HG03521 (cell line): ENCODE measurements at regions not wholly inside any gene's neighbourhood (a gene's known extent, or its start where the extent isn't known, plus 50 kb on each side); places are given as distances from the start of the nearest gene placed in this dataset.

Source experiments
- ATAC-seq: cut with Tn5 transposase; IDR thresholded peaks from one replicate; pipeline ENCODE4 v1.9.1; 2021; ENCODE audit warnings: mild to moderate bottlenecking, moderate library complexity; ENCODE audit not compliant: unreplicated experiment

DNA sequence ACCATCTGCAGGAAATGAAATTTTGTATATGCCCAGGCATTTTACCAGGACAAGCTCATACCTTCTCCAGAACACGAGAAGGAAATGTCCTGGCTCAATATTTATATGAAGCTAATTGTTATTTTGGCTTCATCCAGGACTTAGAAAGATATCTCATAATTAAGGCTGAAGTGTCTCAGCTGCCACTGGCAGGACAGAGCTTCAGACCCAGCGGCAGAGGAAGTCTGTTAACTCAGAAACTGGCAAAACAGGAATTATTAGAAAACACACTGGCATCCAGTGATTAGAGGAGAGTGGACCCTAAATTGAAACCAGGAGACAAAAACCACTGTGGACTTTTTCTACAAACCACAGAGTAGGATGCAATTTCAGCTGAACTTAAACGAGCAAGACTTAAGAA, 329.7 kb downstream of the CYRIA start:
- ATAC-seq = no peak

DNA sequence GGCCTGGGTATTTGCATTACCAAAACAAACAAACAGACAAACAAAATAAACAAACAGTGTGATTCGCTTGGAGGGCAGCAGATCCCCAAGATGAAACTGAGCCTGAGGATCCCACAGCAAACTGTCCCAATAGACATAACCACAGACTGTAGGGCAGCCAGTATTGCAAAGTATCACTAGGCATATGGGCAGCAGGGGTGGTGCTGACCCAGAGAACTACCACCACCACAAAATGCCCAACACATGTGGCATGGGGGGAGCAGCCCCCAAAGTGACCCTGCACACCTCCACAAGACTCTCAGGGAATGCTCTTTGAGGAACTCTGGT, 330.1 kb downstream of the CYRIA start:
- ATAC-seq = no peak

DNA sequence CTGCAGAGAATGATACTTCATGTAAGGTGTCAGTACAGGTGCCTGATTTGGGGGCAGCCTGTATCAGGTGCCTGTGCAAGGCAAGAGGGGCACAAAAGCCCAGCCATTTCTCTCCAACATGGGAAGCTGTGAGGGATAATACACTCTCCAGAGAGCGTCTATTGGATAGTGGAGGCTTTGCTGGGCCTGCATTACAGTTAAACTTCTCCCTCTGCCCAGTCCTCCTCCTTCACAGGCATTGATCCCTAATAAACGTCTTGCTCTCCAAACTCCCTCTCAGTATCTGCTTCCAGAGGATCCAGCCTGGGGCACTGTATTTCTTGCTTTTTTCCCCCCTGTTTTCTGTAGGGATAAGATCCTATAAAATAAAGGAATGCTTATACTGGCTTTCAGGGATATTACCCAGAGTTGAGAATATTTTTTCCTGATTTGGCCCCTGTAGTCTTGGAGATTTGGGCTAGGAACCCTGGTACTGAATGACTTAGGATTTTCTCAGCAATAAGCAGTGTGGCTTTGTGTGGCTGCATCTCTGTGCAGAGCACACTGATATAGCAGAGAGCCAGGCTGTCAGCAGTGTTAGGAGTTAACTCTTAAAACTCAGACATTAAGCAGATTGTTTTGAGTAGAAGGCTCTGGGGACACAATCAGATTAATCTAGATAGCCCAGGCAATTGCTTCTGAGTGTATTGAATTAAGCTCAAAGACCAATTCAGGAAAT, 330.6 kb downstream of the CYRIA start:
- ATAC-seq = no peak

GRCh38 chr2:16334366-16334765, 331.3 kb downstream of the CYRIA start:
- ATAC-seq = no peak

- ATAC-seq = no peak
Measured at GRCh38 chr2:16333681-16334080, 332.0 kb downstream of the CYRIA start.

GRCh38 chr2:16332681-16333557, 332.7 kb downstream of the CYRIA start:
- ATAC-seq = no peak

DNA sequence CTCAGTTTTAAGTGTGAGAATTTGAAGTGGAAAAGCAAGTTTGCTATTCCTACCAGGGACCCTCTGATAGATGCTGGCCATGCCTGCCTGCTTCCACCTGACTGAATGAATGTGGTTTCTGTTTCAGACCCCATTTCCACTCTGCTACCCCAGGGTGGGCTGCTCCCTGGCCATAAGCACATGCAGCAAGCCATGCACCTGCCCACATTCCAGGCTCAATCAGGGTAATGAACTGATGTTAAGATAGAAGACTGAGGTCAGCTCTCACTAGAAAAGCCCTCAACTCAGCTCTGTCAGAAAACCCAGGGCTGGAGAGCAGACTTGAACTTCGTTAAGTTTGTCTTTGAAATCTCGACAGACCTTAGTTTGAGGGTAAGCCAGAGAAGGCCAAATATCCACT, 333.9 kb downstream of the CYRIA start:
- ATAC-seq = no peak

DNA sequence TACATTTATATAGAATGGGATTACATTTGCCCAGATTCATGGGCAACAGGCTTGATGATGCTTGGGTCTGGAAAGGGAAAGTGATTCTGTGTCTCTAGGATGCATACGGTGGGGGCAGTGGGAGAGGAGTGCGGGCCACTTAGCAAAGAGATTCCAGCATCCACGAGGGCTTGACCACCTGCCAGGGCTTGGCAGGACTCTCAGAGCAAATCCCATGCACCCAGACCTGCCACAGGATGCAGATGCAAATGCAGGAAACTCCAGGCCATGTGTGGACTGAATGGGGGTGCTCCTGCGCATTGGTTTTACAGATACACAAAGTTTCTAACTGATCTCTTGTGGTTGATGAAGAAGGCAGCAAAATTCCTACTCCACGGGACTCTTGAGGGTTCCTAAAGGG, 334.7 kb downstream of the CYRIA start:
- no peak for ATAC-seq

DNA sequence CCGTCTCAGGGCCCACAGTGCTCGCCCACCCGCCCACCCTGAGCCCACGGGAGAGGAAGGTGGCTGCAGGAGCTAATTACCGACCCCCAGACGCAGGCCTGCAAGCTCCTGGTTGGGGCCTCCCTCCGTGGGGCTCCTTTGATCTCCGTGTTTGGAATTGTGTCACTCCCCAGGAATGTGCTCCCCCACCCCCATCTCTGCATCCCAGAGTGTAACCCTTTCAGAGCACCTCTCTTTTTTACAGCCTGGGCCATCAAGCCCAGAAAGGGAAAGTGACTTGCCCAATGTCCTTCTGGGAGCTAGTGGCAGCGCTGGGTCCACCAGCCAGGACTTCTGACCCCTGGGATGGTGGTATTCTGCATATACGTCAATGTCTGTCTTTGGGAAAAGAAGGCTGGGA, 335.1 kb downstream of the CYRIA start:
- no peak for ATAC-seq

DNA sequence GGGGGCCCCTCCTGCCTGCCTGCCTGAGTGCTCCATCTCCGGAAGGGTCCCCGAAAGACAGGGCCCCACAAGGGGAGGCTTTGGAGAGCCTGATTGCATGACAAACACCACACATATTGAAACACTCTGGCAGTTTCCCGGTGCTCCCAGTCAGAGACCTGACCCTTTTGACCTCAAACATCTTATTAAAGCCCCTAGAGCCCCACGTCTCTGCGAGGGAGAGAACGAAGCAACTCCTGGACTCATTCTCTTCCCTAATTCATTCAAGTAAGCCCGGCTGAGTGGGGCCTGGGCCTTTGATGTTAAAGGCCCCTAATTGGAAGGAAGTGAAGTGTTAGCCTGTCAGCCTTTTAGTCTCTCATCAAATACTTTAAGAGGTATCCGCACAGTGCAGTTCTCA, 335.6 kb downstream of the CYRIA start:
- no peak for ATAC-seq

DNA sequence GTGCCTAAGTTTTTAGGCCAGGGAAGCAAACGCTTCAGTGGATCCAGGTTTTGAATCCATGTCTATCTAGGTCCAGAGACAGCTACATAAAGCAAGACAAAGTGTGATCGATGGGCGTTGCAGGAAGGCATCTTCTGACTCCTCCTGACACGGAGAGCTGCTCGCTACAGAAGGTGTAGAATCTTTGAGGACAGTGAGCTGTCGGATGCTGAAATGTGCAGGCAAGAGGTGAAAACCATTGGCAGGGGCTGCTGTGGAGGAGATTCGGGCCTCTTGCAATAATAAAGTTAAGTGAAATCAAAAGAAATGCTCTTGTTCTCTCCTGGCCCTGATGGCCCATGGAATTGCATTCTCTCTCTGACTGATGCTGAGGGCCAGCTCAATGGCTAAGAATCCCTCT, 336.2 kb downstream of the CYRIA start:
- no peak for ATAC-seq

GRCh38 chr2:16328521-16329190, 337.0 kb downstream of the CYRIA start:
- no peak for ATAC-seq

- no peak for ATAC-seq
Measured at GRCh38 chr2:16327326-16327725, 338.3 kb downstream of the CYRIA start.

DNA sequence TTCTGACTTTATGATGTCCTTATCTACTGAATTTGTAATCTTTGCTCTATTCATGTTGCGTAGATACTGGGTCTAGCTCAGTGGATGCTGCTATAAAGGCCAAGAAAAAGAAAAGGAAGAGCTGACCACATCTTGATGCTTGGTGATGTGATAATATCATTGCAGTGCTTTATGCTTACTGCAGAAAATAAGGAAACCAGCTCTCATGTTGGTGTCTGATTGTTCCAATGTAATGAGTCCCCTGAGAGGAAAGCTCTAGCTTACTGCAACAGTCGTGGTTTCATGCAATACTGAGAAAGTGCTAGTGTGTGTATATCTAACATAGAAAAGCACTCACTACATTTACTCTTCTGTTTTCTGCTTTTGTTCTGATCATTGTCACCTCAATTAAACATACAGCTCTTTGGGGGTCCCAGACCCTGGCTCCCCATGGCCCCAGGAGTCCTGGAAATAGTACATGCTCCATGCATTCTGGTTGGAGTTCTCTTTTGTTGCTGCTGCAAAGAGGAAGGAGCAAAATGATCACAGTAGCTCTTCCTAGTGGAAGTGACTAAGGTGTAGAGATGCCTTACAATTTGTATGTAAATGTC, 338.8 kb downstream of the CYRIA start:
- ATAC-seq = no peak

- ATAC-seq = no peak
Measured at GRCh38 chr2:16325976-16326510, 339.6 kb downstream of the CYRIA start.

- ATAC-seq = no peak
Measured at GRCh38 chr2:16325016-16325975, 340.3 kb downstream of the CYRIA start.

GRCh38 chr2:16324544-16324937, 341.1 kb downstream of the CYRIA start:
- ATAC-seq = no peak

DNA sequence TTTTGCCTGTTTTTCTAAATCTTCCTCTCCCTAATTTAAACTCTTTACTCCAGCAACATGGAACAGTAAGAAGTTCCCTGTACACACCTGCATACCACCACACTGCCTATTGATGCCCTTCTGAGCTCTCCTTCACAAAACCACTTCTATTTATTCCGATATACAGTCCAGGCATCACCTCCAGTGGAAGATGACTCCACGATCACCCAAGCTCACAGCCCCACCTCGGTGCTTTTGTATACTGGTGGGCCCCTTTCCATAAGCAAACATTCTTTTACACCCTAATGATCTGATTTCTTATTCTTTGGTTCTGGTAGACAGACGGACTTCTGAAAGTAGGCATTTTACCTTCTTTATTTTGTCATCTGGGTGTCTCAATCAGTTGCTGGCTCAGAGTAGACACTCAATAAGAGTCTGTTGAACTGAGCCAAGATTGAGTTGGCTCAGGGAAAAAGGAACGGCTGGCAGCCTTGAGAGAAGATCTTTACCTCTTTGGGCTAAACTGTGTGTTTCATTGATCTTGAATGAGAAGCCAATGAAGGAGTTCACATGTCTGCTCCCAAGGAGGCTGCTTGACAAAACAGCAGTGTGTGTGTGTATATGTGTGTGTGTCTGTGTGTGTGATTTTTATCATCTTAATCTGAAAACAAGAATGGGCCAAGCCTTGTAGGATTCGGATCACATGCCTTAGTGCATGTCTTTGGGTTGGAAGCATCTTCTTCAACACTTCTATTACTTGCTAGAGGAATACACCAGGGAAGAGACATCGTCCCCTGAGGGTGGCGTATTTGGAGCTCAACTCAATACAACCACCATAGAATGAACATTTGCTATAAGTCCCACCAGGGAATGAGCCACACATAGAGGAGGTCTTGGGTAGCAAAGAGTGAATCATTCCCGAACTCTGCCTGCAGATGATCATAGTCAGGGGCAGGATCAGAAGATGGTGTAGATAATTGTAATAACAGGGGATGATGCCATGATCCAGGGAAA, 341.8 kb downstream of the CYRIA start:
- ATAC-seq = no peak

GRCh38 chr2:16323126-16323520, 342.5 kb downstream of the CYRIA start:
- no peak for ATAC-seq
